ENCODE measurements at regions not wholly inside any gene's neighbourhood (a gene's known extent, or its start where the extent isn't known, plus 50 kb on each side); places are given as distances from the start of the nearest gene placed in this dataset.

DNA sequence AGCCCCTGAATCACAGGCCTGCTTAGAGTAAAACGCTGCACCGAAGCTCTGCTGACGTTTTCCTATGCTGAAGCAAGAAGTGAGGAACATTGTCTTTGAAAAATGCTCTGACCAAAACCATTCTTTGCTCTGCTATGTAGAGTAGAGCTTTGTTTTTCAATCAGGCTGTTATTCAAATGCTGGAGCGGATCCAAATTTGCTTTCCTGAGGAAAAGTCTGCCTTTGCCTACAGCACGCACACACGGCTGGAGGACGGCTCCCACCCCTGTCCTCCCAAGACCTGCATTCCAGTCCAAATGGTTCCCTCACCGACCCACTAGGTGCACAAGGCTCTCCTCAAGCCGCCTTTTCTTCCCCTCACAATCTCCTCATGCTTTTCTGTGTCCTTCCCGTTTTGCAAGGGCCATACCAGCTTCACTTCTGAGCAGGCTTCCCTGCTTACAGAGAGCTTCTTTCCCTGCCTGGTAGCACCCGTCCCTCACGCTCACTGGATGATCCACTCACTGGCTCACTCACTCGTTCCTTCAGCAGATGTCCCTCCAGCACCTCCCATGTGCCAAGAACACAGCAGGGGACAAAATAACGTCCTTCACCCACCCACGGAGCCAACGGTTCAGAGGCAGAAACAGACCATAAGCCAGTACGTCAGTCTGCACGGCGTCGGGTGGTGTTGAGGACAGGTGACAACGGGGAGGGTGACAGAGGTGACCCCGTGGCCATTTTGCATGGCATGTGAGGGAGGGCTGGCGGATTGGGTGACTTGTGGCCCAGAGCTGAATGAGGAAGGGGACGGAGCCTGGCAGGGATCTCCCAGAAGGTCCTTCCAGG lies 137.9 kb upstream of the NEDD9 start:
- Mint-ChIP-seq H3K36me3 (ENCODE audit: low read depth) (peaks cover 64% of the 10 kb centered on the region), H3K4me1 (ENCODE audit: low read depth) (peaks cover 82% of the 10 kb centered on the region), H3K27me3 (no peaks in the 10 kb centered on the region), H3K9me3 (no peaks in the 10 kb centered on the region), H3K4me3 (no peak overlapping the region), H3K27ac (peak overlapping the region; percentile 28)
- ChIA-PET POLR2A (interaction anchor here (1.3 kb wide), 1 partner anchor 12 kb away, joined by 4 read pairs; no protein-coding TSS in a partner anchor), CTCF (no interaction called here)
- TF ChIP-seq, protein P1, sequence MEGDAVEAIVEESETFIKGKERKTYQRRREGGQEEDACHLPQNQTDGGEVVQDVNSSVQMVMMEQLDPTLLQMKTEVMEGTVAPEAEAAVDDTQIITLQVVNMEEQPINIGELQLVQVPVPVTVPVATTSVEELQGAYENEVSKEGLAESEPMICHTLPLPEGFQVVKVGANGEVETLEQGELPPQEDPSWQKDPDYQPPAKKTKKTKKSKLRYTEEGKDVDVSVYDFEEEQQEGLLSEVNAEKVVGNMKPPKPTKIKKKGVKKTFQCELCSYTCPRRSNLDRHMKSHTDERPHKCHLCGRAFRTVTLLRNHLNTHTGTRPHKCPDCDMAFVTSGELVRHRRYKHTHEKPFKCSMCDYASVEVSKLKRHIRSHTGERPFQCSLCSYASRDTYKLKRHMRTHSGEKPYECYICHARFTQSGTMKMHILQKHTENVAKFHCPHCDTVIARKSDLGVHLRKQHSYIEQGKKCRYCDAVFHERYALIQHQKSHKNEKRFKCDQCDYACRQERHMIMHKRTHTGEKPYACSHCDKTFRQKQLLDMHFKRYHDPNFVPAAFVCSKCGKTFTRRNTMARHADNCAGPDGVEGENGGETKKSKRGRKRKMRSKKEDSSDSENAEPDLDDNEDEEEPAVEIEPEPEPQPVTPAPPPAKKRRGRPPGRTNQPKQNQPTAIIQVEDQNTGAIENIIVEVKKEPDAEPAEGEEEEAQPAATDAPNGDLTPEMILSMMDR (IDR thresholded peaks at IDR 0.05) = no peak
- H3K4me1 ChIP-seq (ENCODE audit: insufficient read depth, low read length) = peaks cover 39% of the 10 kb centered on the region
- no peak overlapping the region for H3K4me3 ChIP-seq (ENCODE audit: low read length)
- no peaks in the 10 kb centered on the region for H3K9me3 ChIP-seq (ENCODE audit: control insufficient read depth in 1 of 2, insufficient read depth in 1 of 2, low read length in 2 of 2)
- DNase-seq (no peak), ATAC-seq (ENCODE audit: poor library complexity) (no peak)
- intact Hi-C loops (cut with DNase I, micrococcal nuclease) = no loop called here
- no peak overlapping the region for H3K27ac ChIP-seq (ENCODE audit: low read depth in 1 of 2, low read length in 2 of 2)
- peaks cover 12% of the 10 kb centered on the region for H3K36me3 ChIP-seq (ENCODE audit: insufficient read depth, low read length)
- no peaks in the 10 kb centered on the region for H3K27me3 ChIP-seq (ENCODE audit: control insufficient read depth in 1 of 2, insufficient read depth in 2 of 2, low read length in 2 of 2)

DNA sequence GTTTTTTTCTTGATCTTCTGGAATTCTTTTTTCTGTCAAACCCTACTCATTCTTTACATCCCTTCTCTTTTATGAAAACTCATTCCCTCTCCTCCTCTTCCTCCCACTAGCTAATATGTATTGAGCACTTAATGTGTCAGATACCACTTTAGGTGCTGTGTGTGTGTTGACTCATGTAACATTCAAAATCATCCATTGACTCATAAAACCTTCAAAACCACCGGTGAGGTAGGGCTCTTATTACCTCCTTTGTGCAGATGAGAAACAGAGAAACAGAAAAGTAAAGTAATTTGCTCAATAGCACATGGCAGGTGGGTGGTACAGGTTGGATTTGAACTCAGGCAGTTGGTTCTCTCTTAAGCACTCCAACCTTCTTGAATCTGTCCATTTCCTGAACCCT lies 136.3 kb upstream of the NEDD9 start:
- ATAC-seq (ENCODE audit: poor library complexity) = no peak
- no peaks in the 10 kb centered on the region for H3K27me3 Mint-ChIP-seq
- Histone ChIP-seq H3K36me3 (ENCODE audit: insufficient read depth, low read length) (peaks cover 11% of the 10 kb centered on the region), H3K9me3 (ENCODE audit: control insufficient read depth in 1 of 2, insufficient read depth in 1 of 2, low read length in 2 of 2) (no peaks in the 10 kb centered on the region), H3K27ac (ENCODE audit: low read depth in 1 of 2, low read length in 2 of 2) (no peak overlapping the region), H3K4me1 (ENCODE audit: insufficient read depth, low read length) (peaks cover 34% of the 10 kb centered on the region), H3K27me3 (ENCODE audit: control insufficient read depth in 1 of 2, insufficient read depth in 2 of 2, low read length in 2 of 2) (no peaks in the 10 kb centered on the region), H3K4me3 (ENCODE audit: low read length) (no peak overlapping the region)
- H3K4me1 Mint-ChIP-seq (ENCODE audit: low read depth) = peaks cover 82% of the 10 kb centered on the region
- intact Hi-C loops (cut with DNase I, micrococcal nuclease) = no loop called here
- ChIA-PET POLR2A (interaction anchor here (0.9 to 3.7 kb wide), 2 partner anchors 12 to 15 kb away, joined by 4 to 29 read pairs; no protein-coding TSS in a partner anchor), CTCF (interaction anchor here (1.2 kb wide), 1 partner anchor 14 kb away, joined by 3 read pairs; no protein-coding TSS in a partner anchor)
- TF ChIP-seq, protein P1 (IDR thresholded peaks at IDR 0.05) = no peak
- no peak overlapping the region for H3K27ac Mint-ChIP-seq
- H3K9me3 Mint-ChIP-seq = no peaks in the 10 kb centered on the region
- DNase-seq = no peak
- H3K4me3 Mint-ChIP-seq = peak overlapping the region; percentile 10
- H3K36me3 Mint-ChIP-seq (ENCODE audit: low read depth) = peaks cover 63% of the 10 kb centered on the region

DNA sequence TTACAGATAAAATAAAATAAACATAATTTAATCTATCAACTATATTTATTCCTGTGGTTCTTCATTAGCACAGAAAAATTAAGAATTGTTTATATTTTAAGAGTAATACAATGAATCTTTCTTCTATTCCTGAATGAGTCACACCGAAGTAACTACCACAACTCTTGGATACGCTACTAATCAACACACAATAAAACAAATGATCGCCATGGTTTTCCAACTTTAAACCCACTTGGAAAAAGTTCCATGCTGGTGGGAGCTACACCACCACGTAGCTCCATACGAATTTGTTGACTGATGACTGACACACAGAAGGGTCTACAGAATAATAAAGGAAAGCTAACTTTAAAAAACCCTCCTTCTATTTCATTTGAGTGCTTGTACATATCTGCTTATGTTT lies 135.8 kb upstream of the NEDD9 start:
- H3K4me3 ChIP-seq (ENCODE audit: low read length) = no peak overlapping the region
- no peak for ATAC-seq (ENCODE audit: poor library complexity)
- ChIA-PET POLR2A (interaction anchor here (0.9 to 3.7 kb wide), 2 partner anchors 13 to 14 kb away, joined by 4 to 29 read pairs; no protein-coding TSS in a partner anchor), CTCF (interaction anchor here (1.2 kb wide), 1 partner anchor 14 kb away, joined by 3 read pairs; no protein-coding TSS in a partner anchor)
- TF ChIP-seq, protein P1 (IDR thresholded peaks at IDR 0.05) = no peak
- no peak overlapping the region for H3K4me3 Mint-ChIP-seq
- H3K27ac Mint-ChIP-seq = no peak overlapping the region
- H3K36me3 Mint-ChIP-seq (ENCODE audit: low read depth) = peaks cover 65% of the 10 kb centered on the region
- H3K9me3 ChIP-seq (ENCODE audit: control insufficient read depth in 1 of 2, insufficient read depth in 1 of 2, low read length in 2 of 2) = no peaks in the 10 kb centered on the region
- H3K36me3 ChIP-seq (ENCODE audit: insufficient read depth, low read length) = peaks cover 9% of the 10 kb centered on the region
- DNase-seq = no peak
- H3K27me3 ChIP-seq (ENCODE audit: control insufficient read depth in 1 of 2, insufficient read depth in 2 of 2, low read length in 2 of 2) = no peaks in the 10 kb centered on the region
- no peak overlapping the region for H3K27ac ChIP-seq (ENCODE audit: low read depth in 1 of 2, low read length in 2 of 2)
- H3K9me3 Mint-ChIP-seq = no peaks in the 10 kb centered on the region
- H3K4me1 ChIP-seq (ENCODE audit: insufficient read depth, low read length) = peaks cover 34% of the 10 kb centered on the region
- H3K4me1 Mint-ChIP-seq (ENCODE audit: low read depth) = peaks cover 83% of the 10 kb centered on the region
- intact Hi-C loops (cut with DNase I, micrococcal nuclease) = no loop called here
- no peaks in the 10 kb centered on the region for H3K27me3 Mint-ChIP-seq
